GM10266 (cell line): ENCODE measurements at regions not wholly inside any gene's neighbourhood (a gene's known extent, or its start where the extent isn't known, plus 50 kb on each side); places are given as distances from the start of the nearest gene placed in this dataset.
A peak's percentile ranks its signal among the peaks of the same experiment; 100 is the strongest.

ENCODE experiments used
- DNase-seq: peaks from one replicate; pipeline ENCODE4 v3.0.0; 2012; ENCODE audit errors: extremely low spot score
- TF ChIP-seq, protein P1 (sequence below): IDR thresholded peaks from 2 replicates; pipeline ENCODE4 v1.5.1; 2012; ENCODE audit warnings: mild to moderate bottlenecking, low read depth; ENCODE audit not compliant: control insufficient read depth, insufficient read depth; ENCODE audit errors: missing control alignments

DNA sequence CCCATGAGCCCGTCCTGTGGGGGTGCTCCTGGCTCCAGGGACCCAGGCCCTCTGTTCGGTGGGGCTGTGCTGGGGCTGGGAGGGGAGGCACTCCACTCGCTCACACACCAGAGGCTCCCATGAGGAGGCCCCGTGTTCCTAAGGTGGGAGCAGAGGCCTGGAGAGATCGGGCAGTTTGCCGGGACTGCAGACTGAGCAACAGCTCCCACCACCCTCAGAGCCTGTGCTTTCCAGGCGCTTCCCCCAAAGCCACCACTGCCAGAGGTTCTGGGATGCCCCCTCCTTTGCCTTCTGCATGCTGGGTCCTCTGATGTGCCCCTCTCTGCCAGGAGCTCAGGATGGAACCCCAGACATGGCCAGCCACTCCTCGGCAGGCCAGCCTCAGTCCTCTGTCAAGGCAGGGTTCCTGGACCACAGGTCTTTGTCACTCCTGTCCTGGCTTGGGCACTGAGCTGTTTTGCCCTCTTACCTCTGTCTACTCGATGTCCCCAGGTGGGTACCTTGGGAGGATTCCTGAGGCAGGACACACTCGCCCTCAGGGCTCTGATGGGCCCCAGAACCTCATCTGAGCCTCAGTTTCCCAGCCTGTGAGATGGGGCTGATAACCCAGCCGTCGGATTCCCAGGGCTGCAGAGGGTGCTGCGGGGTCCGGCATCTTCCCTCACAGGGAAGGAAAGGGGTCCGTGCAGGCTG, 80.8 kb downstream of the TSPAN17 start:
- DNase-seq = no peak
- TF ChIP-seq, protein P1, sequence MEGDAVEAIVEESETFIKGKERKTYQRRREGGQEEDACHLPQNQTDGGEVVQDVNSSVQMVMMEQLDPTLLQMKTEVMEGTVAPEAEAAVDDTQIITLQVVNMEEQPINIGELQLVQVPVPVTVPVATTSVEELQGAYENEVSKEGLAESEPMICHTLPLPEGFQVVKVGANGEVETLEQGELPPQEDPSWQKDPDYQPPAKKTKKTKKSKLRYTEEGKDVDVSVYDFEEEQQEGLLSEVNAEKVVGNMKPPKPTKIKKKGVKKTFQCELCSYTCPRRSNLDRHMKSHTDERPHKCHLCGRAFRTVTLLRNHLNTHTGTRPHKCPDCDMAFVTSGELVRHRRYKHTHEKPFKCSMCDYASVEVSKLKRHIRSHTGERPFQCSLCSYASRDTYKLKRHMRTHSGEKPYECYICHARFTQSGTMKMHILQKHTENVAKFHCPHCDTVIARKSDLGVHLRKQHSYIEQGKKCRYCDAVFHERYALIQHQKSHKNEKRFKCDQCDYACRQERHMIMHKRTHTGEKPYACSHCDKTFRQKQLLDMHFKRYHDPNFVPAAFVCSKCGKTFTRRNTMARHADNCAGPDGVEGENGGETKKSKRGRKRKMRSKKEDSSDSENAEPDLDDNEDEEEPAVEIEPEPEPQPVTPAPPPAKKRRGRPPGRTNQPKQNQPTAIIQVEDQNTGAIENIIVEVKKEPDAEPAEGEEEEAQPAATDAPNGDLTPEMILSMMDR = no peak

DNA sequence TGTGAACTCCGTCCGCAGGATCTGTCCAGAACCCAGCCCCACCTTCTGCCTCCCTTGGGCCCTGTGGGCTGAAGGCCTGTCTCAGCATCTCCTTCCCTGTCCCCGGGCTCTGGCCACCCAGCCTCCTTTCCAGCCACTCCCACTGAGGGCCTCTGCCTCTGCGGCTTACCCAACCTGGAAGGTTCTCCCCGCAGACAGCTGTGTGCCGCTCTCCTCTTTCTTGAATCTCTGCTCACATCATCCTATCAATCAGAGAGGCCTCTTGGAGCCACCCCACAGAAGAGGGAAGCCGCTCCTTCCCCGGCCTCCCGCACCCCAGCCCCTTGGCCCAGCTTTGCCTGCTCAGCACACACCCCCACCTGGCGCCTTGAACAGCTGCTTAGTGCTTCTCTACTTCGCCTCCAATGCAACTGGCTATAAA, 81.5 kb upstream of the UNC5A start:
- no peak for DNase-seq
- TF ChIP-seq, protein P1 = no peak

DNA sequence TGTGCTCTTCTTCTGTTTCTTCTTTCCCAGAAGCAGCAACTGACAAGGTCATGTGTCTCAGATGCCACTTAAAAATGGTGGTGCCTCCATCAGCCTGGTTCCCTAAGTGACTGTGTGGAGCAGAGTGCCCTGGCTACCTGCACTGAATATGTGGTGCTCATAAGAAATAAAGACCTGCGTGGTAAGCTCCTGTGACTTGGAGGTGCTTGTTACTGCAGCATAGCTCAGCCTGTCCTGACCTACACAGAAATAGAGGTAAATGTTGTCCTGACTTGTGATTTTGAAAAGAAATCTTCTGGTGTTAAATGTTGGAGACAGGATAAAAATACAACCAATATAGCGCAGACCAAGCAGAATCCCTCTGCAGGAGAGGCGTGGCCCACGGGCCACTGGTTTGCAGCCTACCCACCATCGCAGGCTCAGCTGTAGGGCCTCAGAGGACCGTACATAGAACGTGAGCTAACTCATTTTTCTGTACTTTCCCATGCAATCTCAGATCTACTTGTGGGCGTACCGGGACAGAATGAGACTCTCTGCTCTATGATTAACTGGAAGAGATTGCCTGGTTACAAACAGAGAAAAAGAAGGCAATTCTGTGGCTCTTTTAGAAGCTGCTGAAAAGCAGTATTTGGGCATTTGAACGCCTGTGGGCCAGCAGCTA, 79.4 kb upstream of the UNC5A start:
- DNase-seq = peak; percentile 41
- TF ChIP-seq, protein P1 = no peak

DNA sequence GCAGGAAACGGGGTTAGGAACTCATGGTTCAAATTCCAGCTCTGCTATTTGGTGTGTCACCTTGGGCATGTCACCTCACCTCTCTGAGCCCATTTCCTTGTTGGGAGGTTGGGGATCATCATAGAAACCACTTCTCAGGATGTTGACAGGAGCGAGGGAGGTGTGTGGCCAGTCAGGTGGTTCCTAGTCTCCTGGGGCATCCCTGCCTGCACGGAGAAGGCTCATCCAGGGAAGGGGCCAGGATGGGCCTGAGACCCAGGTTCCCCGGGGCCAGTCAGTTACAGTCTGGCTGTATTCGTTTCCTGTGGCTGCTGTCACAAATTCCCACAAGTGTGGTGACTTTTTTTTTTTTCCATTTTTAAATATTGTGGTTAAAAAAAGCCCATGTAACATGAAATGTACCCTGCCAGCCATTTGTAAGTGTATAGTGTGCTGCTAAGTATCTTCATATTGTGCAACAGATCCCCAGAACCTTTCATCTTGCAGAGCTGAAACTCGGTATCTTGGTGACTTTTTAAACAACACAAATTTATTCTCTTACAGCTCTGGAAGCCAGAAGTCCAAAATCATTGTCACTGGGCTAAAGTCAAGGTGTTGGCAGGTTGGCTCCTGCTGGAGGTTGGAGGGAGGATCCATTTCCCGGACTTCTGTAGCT, 78.7 kb upstream of the UNC5A start:
- TF ChIP-seq, protein P1 = no peak
- DNase-seq = no peak

DNA sequence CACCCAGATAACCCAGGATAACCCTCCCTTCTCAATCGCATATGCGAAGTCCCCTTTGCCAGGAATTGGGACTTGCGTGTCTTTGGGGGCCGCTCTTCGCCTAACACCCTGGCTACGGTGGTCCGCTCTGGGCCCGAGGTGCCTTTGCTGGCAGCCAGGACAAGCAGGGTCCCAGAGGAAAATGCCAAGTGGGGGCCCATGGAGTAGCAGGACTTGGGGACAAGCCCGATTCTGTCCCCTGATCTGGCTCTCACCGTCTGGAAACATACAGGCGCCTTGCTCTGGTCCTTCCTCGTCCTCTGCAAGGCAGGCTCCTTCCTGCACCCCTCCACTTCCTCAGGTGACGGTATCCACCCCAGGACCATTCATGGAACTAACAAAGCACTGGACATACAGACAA, 78.1 kb upstream of the UNC5A start:
- no peak for DNase-seq
- TF ChIP-seq, protein P1 = no peak

DNA sequence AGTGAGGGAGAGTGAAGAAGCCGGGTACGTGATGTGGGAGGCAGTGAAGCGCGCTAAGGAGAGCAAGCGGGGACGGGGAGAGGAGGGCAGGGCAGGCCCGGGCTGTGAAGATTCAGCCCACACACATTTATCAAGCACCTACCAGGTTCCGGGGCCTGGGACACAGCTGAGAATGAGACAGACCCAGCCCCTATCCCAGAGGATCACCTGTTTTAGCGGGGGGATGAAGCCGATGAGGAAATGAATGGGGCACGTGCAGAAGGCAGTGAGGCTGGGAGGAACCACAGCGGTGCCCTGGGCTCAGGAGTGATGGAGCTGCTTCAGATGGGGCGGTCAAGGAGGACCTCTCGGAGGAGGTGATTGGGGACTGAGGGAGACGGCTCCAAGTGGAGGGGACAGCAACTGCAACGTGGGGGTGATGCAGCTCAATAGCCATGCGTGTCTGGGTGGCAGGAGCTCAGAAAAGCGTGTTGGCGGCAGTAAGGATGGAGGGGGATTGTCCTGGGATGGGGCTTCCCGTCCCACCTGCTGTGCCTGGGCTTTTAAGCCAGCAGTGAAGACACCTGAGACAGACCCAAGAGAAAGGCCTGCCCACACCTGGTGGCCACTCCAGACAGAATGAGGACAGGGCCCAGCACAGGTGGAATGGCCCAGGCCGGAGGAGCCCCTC, 77.5 kb upstream of the UNC5A start:
- TF ChIP-seq, protein P1 = no peak
- DNase-seq = no peak
